GM23338 (cell line): ENCODE measurements at regions not wholly inside any gene's neighbourhood (a gene's known extent, or its start where the extent isn't known, plus 50 kb on each side); places are given as distances from the start of the nearest gene placed in this dataset.
A peak's percentile ranks its signal among the peaks of the same experiment; 100 is the strongest.

ENCODE experiments used
- ATAC-seq: fragments of 200-7000 bp; cut with Tn5 transposase; 3 replicates; pipeline ENCODE4 v1.9.1; 2020
- DNase-seq: peaks from one replicate; pipeline ENCODE4 v3.0.0-alpha.2; 2015; ENCODE audit warnings: low spot score
- H2AFZ ChIP-seq: fragments of 200-600 bp; sonication (generic); 2 replicates; pipeline ENCODE4 v1.8.0; 2016; ENCODE audit warnings: antibody characterized with exemption, mild to moderate bottlenecking, moderate library complexity
- H3F3A ChIP-seq: fragments of 200-600 bp; sonication (generic); replicated peaks from 2 replicates; pipeline ENCODE4 v1.8.0; 2017; ENCODE audit warnings: antibody characterized with exemption, mixed run types, low read depth
- H3K27ac ChIP-seq: fragments of 200-600 bp; sonication (generic); 2 replicates; pipeline ENCODE4 v1.6.1; 2016; ENCODE audit warnings: low read depth
- H3K27me3 ChIP-seq: fragments of 200-600 bp; sonication (generic); 2 replicates; pipeline ENCODE4 v1.8.0; 2016; ENCODE audit warnings: mild to moderate bottlenecking, mixed run types, moderate library complexity; ENCODE audit not compliant: insufficient read depth
- H3K36me3 ChIP-seq: fragments of 200-600 bp; sonication (generic); 2 replicates; pipeline ENCODE4 v1.8.0; 2016; ENCODE audit warnings: mild to moderate bottlenecking; ENCODE audit not compliant: insufficient read depth
- H3K4me1 ChIP-seq: fragments of 200-600 bp; sonication (generic); 2 replicates; pipeline ENCODE4 v1.8.0; 2016; ENCODE audit warnings: mild to moderate bottlenecking, moderate library complexity; ENCODE audit not compliant: insufficient read depth
- H3K4me2 ChIP-seq: fragments of 200-600 bp; sonication (generic); 2 replicates; pipeline ENCODE4 v1.7.1; 2017; ENCODE audit warnings: mixed run types
- H3K4me3 ChIP-seq: fragments of 200-600 bp; sonication (generic); 2 replicates; pipeline ENCODE4 v1.6.1; 2016; ENCODE audit warnings: mixed run types
- H3K79me2 ChIP-seq: fragments of 200-600 bp; sonication (generic); replicated peaks from 2 replicates; pipeline ENCODE4 v1.8.0; 2017; ENCODE audit warnings: mild to moderate bottlenecking; ENCODE audit not compliant: insufficient read depth
- H3K9me2 ChIP-seq: fragments of 200-600 bp; sonication (generic); 2 replicates; pipeline ENCODE4 v1.8.0; 2017; ENCODE audit not compliant: insufficient read depth
- H4K20me1 ChIP-seq: fragments of 200-600 bp; sonication (generic); replicated peaks from 2 replicates; pipeline ENCODE4 v1.8.0; 2017; ENCODE audit warnings: mild to moderate bottlenecking; ENCODE audit not compliant: insufficient read depth
- H3K27ac Mint-ChIP-seq: 2 replicates; pipeline ENCODE4 v1.8.0; 2020; ENCODE audit warnings: inconsistent platforms, mild to moderate bottlenecking, moderate library complexity, mixed read lengths
- H3K27me3 Mint-ChIP-seq: 3 replicates; pipeline ENCODE4 v1.8.0; 2022; ENCODE audit warnings: low read depth, mild to moderate bottlenecking, moderate library complexity, mixed read lengths, inconsistent platforms; ENCODE audit not compliant: insufficient read depth, poor library complexity
- H3K36me3 Mint-ChIP-seq: 3 replicates; pipeline ENCODE4 v1.8.0; 2021; ENCODE audit warnings: low read depth, mild to moderate bottlenecking, inconsistent platforms, moderate library complexity, mixed read lengths
- H3K4me1 Mint-ChIP-seq: 3 replicates; pipeline ENCODE4 v1.8.0; 2020; ENCODE audit warnings: mild to moderate bottlenecking, inconsistent platforms, mixed read lengths
- H3K4me3 Mint-ChIP-seq: 3 replicates; pipeline ENCODE4 v1.8.0; 2021; ENCODE audit warnings: moderate library complexity, mild to moderate bottlenecking, inconsistent platforms, mixed read lengths
- H3K9me3 Mint-ChIP-seq: 3 replicates; pipeline ENCODE4 v1.8.0; 2020; ENCODE audit warnings: moderate library complexity, mild to moderate bottlenecking, inconsistent platforms, mixed read lengths
- EZH2 ChIP-seq: fragments of 200-600 bp; sonication (generic); IDR thresholded peaks from one replicate; pipeline ENCODE4 v1.8.0; 2017; ENCODE audit warnings: antibody characterized with exemption, mild to moderate bottlenecking, low read depth; ENCODE audit not compliant: unreplicated experiment
- NANOG ChIP-seq: IDR thresholded peaks from 2 replicates; pipeline ENCODE4 v1.6.1; 2016; ENCODE audit warnings: antibody characterized with exemption, borderline replicate concordance
- TF ChIP-seq, protein P1 (sequence below): fragments of 250-450 bp; sonication (Bioruptor Pico); IDR thresholded peaks from 2 replicates; pipeline ENCODE4 v1.5.0; 2020; ENCODE audit warnings: mild to moderate bottlenecking, moderate library complexity

- TF ChIP-seq, protein P1, sequence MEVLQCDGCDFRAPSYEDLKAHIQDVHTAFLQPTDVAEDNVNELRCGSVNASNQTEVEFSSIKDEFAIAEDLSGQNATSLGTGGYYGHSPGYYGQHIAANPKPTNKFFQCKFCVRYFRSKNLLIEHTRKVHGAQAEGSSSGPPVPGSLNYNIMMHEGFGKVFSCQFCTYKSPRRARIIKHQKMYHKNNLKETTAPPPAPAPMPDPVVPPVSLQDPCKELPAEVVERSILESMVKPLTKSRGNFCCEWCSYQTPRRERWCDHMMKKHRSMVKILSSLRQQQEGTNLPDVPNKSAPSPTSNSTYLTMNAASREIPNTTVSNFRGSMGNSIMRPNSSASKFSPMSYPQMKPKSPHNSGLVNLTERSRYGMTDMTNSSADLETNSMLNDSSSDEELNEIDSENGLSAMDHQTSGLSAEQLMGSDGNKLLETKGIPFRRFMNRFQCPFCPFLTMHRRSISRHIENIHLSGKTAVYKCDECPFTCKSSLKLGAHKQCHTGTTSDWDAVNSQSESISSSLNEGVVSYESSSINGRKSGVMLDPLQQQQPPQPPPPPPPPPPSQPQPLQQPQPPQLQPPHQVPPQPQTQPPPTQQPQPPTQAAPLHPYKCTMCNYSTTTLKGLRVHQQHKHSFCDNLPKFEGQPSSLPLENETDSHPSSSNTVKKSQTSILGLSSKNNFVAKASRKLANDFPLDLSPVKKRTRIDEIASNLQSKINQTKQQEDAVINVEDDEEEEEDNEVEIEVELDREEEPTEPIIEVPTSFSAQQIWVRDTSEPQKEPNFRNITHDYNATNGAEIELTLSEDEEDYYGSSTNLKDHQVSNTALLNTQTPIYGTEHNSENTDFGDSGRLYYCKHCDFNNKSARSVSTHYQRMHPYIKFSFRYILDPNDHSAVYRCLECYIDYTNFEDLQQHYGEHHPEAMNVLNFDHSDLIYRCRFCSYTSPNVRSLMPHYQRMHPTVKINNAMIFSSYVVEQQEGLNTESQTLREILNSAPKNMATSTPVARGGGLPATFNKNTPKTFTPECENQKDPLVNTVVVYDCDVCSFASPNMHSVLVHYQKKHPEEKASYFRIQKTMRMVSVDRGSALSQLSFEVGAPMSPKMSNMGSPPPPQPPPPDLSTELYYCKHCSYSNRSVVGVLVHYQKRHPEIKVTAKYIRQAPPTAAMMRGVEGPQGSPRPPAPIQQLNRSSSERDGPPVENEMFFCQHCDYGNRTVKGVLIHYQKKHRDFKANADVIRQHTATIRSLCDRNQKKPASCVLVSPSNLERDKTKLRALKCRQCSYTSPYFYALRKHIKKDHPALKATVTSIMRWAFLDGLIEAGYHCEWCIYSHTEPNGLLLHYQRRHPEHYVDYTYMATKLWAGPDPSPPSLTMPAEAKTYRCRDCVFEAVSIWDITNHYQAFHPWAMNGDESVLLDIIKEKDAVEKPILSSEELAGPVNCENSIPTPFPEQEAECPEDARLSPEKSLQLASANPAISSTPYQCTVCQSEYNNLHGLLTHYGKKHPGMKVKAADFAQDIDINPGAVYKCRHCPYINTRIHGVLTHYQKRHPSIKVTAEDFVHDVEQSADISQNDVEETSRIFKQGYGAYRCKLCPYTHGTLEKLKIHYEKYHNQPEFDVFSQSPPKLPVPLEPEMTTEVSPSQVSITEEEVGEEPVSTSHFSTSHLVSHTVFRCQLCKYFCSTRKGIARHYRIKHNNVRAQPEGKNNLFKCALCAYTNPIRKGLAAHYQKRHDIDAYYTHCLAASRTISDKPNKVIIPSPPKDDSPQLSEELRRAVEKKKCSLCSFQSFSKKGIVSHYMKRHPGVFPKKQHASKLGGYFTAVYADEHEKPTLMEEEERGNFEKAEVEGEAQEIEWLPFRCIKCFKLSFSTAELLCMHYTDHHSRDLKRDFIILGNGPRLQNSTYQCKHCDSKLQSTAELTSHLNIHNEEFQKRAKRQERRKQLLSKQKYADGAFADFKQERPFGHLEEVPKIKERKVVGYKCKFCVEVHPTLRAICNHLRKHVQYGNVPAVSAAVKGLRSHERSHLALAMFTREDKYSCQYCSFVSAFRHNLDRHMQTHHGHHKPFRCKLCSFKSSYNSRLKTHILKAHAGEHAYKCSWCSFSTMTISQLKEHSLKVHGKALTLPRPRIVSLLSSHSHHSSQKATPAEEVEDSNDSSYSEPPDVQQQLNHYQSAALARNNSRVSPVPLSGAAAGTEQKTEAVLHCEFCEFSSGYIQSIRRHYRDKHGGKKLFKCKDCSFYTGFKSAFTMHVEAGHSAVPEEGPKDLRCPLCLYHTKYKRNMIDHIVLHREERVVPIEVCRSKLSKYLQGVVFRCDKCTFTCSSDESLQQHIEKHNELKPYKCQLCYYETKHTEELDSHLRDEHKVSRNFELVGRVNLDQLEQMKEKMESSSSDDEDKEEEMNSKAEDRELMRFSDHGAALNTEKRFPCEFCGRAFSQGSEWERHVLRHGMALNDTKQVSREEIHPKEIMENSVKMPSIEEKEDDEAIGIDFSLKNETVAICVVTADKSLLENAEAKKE (CRISPR knock-in tag): no peak
These were observed 445.5 kb downstream of the PCDH10 start (continued) for GRCh38 chr4:133594390-133595207.

GRCh38 chr4:133593764-133594163 is 444.7 kb downstream of the PCDH10 start:
- Mint-ChIP-seq H3K36me3 (peaks cover 19% of the 10 kb centered on the region), H3K4me1 (peaks cover 28% of the 10 kb centered on the region), H3K4me3 (peak overlapping the region; percentile 47), H3K27ac (peak overlapping the region; percentile 84), H3K9me3 (peaks cover 10% of the 10 kb centered on the region; the same call in 1 of the 3 replicates), H3K27me3 (peaks cover 4% of the 10 kb centered on the region)
- H2AFZ ChIP-seq: no peak overlapping the region
- DNase-seq (peak; percentile 77), ATAC-seq (peak; percentile 58)
- no peaks in the 10 kb centered on the region for H3K36me3 ChIP-seq
- no peaks in the 10 kb centered on the region for H3K27me3 ChIP-seq
- H3K4me2 ChIP-seq: peak overlapping the region; percentile 19
- no peak overlapping the region for H3K4me3 ChIP-seq
- H3K79me2 ChIP-seq: no peaks in the 10 kb centered on the region
- peaks cover 20% of the 10 kb centered on the region; the same call in 1 of the 2 replicates for H3K9me2 ChIP-seq
- H3F3A ChIP-seq: no peaks in the 10 kb centered on the region
- peaks cover 36% of the 10 kb centered on the region for H3K4me1 ChIP-seq
- H3K27ac ChIP-seq: peak overlapping the region; percentile 84
- H4K20me1 ChIP-seq: no peaks in the 10 kb centered on the region
- TF ChIP-seq NANOG (peak; percentile 91), EZH2 (no peak)
